HG02623 (cell line): ENCODE measurements at regions not wholly inside any gene's neighbourhood (a gene's known extent, or its start where the extent isn't known, plus 50 kb on each side); places are given as distances from the start of the nearest gene placed in this dataset.
"Not testable (repeated sequence)": the region's sequence is repeated elsewhere in the genome, so short reads cannot be mapped to it uniquely, and the experiment has no call there.

Experiments
- ATAC-seq: cut with Tn5 transposase; IDR thresholded peaks from one replicate; pipeline ENCODE4 v1.9.1; 2021; ENCODE audit warnings: moderate library complexity; ENCODE audit not compliant: unreplicated experiment

GRCh38 chr3:106488331-106488730, 619.5 kb upstream of the CBLB start:
- ATAC-seq: no peak

DNA sequence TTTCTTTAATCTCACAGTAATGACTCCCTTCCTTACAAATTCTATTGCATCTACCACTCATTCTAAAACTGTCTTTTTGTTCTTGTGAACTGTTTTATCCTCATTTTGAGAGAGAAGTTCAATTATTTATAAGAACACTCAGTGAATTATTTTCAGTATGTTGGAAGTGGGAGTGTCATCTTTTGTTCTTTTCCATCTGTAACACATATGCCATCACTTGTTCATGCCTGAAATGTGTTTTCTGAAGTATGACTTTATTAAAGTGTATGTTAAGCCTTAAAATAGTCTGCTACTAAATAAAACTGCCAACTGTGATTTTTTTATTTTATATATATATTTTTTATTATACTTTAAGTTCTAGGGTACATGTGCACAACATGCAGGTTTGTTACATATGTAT, 623.0 kb upstream of the CBLB start:
- ATAC-seq: no peak

DNA sequence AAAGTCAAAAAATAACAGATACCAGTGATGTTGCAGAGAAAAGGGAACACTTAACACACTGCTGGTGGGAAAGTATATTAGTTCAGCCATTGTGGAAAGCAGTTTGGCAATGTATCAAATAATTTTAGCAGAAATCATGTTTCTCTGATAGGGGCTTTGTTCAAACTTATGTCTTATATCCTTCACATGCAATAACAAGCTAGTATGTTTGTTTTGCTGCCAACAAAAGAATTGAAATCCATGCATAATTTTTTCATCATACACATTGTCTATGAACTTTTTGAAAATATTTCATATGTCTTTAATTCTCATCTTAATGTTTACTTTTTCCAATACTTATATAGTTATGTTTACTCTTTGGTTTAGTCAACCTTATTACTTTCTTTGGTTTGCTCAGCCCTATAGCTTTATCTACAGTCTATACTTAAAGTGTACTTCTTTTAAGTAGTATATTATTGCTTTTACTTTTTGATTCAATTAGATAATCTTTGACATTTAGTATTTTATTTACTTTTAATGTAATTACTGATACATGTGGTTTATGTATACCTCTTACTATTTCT, 639.6 kb upstream of the CBLB start:
- ATAC-seq: no peak

DNA sequence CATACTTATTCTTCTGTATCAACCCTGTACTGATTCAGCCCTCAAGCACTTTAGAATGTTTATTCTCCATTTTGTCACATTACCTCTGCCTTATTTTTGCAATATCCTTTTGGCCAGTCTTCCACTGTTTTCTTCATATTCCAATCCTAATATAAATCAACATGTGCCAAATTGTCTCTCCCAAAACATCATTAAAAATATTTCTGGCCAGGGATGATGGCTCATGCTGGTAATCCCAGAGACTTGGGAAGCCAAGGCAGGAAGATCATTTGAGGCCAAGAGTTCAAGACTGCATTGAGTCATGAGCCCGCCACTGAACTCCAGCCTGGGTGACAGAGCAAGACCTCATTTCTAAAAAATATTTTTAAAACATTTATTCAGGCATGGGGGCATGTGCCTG, 641.4 kb upstream of the CBLB start:
- ATAC-seq: no peak

DNA sequence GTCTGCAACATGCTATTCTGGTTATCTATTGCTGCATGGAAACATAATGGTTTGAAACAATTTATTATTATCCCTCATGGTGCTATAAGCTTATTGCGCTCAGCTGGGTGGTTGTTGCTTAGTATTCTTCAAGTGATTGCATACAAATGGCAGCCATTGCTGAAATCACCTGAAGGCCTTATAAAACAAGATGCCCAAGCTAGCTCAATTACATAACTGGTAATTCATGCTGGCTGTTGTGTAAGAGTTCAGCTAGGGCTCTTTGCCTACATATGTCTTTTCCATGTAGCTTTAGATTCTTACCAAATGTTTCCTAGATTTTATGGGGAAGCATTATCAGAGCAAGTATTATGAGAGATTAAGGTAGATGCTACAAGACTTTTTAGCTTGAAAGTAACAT, 644.0 kb upstream of the CBLB start:
- ATAC-seq: no peak

- no peak for ATAC-seq
These were observed 645.6 kb upstream of the CBLB start for GRCh38 chr3:106514431-106514830.

DNA sequence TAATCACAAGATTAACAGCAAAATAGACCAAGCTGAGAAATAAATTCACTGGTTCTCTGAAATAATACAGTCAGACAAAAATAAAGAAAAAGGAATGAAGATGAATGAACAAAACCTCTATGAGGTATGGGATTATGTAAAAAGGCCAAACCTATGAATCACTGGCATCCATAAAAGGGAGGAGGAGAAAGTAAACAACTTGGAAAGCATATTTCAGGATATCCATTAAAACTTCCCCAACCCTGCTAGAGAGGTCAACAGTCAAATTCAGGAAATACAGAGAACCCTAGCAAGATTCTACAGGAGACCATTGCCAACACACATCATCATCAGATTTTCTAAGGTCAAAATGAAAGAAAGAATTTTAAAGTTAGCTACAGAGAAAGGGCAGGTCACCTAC, 649.7 kb upstream of the CBLB start:
- ATAC-seq: no peak

DNA sequence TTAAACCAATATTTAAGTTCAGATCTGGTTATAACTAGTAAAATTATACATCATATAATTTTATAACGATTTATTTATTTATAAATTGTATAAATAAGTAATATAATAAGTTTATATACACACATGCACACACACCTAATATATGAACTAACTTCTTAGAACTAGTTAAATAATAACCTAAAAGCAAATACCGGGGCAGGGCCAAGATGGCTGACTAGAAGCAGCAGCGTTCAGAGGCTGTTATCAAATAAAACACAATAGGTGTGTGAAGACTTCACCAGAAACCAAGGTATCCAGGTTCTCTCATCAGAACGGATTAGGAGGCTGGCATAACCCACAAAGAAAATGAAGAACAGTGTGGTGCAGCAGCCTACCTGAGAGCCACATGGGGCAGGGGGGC, 653.6 kb upstream of the CBLB start:
- ATAC-seq: no peak

GRCh38 chr3:106528932-106529331, 660.1 kb upstream of the CBLB start:
- ATAC-seq: no peak

DNA sequence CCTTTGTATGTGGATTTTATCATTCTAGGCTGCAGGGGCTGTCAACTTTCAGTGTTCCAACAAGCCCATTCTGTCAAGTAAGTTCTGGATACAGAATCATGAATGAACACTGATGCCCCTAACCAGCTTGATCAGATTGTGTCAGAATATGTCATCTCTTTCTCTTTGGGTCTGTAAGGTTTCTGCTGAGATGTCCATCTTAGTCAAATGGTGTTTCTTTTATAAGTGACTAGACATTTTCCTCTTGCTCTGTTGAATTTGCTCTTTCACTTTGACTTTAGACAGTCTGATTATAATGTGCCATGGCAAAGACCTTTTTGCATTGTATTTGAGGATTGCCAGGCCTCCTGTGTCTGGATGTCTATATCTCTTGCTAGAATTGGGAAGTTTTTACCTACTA, 660.9 kb upstream of the CBLB start:
- ATAC-seq: no peak

- no peak for ATAC-seq
These were observed 661.6 kb upstream of the CBLB start for GRCh38 chr3:106530367-106530766.

DNA sequence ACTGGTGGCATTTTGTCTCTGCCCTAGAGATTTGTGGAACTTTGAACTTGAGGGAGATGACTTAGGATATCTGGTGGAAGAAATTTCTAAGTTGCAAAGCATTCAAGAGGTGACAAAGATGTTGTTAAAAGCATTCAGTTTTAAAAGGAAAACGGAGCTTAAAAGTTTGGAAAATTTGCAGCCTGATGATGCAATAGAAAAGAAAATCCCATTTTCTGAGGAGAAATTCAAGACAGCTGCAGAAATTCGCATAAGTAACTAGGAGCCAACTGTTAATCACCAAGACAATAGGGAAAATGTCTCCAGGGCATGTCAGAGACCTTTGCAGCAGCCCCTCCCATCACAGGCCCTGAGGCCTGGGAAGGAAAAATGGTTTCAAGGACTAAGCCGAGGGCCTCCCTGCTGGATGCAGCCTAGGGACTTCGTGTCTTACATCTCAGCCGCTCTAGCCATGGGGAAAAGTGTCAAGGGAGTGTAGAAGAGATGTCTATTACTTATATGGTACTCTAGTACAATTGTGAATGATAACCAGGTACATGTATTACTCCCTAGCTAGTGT, 663.0 kb upstream of the CBLB start:
- not testable (repeated sequence) for ATAC-seq

- ATAC-seq: no peak
These were observed 664.4 kb upstream of the CBLB start for GRCh38 chr3:106533093-106533787.

DNA sequence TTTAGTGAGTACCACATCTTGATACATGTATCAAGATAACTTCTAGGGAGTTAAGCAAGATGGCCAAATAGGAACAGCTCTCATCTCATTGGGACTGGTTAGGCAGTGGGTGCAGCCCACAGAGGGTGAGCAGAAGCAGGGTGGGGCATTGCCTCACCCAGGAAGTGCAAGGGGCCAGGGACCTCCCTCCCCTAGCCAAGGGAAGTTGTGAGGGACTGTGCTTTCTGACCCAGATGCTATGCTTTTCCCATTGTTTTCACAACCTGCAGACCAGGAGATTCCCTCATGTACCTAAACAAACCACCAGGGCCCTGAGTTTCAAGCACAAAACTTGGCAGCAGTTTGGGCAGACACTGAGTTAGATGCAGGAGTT, 665.0 kb upstream of the CBLB start:
- no peak for ATAC-seq

DNA sequence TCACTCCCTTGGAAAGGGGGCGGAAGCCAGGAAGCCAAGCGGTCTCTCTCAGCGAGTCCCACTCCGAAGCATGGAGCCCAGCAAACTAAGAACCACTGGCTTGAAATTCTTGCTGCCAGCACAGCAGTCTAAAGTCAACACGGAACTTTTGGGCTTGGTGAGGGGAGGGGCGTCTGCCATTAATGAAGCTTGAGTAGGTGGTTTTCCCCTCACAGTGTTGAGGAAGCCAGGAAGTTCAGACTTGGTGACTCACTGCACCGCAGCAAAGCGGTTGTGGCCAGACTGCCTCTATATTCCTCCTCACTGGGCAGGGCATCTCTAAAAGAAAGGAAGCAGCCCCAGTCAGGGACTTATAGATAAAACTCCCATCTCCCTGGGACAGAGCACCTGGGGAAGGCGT, 665.4 kb upstream of the CBLB start:
- no peak for ATAC-seq

- no peak for ATAC-seq
These were observed 671.9 kb upstream of the CBLB start for GRCh38 chr3:106540743-106541142.

DNA sequence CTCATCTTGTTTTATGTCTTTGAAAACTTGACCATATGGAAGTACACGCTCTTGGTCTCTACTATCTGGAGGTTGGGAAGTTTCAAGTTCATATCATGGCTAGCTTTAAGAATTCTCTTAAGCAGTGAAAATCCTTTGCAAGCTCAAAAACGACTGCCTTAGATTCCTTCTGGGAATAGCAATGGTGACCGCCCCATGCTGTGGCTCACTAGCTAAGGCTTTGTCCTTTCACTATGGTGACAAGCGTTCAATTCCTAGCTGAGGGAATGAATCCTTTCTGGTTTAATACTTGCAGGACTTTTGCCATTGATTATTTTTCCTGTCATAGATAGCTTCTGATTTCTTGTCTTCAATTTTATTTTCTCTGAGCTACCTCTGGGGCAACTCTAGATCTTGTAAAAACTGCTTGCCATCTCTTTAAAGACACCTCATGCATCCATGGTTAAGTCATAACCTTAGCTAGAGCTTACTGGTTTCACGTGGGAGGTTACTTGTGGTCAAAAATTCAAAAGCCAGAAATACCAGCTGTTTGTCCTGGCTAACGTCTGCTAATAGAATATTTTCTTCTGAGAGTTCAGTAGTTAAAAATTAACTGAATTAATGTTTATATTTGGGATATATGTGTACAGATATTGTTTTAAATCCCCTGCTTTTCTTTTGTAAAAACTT, 673.4 kb upstream of the CBLB start:
- ATAC-seq: peak; percentile 57

- no peak for ATAC-seq
These were observed 683.7 kb upstream of the CBLB start for GRCh38 chr3:106552351-106553043.

- no peak for ATAC-seq
These were observed 691.7 kb upstream of the CBLB start for GRCh38 chr3:106560451-106560966.

DNA sequence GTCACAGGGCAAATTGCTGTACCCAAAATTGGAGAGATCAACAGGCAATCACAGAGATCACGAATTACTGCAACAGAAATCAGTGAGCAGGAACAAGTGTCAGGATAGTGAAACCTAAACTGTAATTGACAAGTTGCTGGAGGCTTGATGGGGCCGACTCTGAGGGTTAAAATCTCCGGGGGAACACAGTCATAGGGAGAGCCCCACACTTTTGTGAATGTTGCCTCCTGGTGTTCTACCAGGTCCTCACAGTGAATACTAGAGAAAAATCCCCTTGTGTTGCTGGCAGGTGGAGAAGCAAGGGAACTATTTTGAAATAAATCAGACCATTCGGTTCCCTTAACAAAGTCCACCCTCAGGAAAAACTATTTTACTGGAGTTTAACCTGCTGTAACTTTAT, 697.5 kb upstream of the CBLB start:
- ATAC-seq: peak; percentile 95

- ATAC-seq: no peak
These were observed 701.6 kb upstream of the CBLB start for GRCh38 chr3:106570426-106570825.
